CD4-positive, alpha-beta T cell (primary cell): ENCODE measurements at regions not wholly inside any gene's neighbourhood (a gene's known extent, or its start where the extent isn't known, plus 50 kb on each side); places are given as distances from the start of the nearest gene placed in this dataset.

Source experiments
- ATAC-seq: fragments of 200-7000 bp; cut with Tn5 transposase; one replicate; pipeline ENCODE4 v1.10.0; 2022; ENCODE audit warnings: mild to moderate bottlenecking; ENCODE audit not compliant: poor library complexity
- CTCF ChIA-PET: fragments of 350-600 bp; sonication (Branson Sonifier 250); formaldehyde crosslinking; loops from one replicate; lab custom pipeline; 2021; ENCODE audit warnings: antibody characterized with exemption, inconsistent platforms; lab: Charles Lee
- POLR2A ChIA-PET: fragments of 350-600 bp; sonication (Branson Sonifier 250); formaldehyde crosslinking; loops from one replicate; lab custom pipeline; 2021; ENCODE audit warnings: antibody characterized with exemption, inconsistent platforms; lab: Charles Lee
- DNase-seq, 14 experiments: peaks; one replicate each; pipeline ENCODE4 v3.0.0-alpha.2; 2013 to 2020; ENCODE audit warnings: mixed read lengths in 2 of 14
- H3K27ac ChIP-seq, 2 donors: one replicate each; pipeline versions ENCODE4 v1.5.1 to v1.7.0; 2013; ENCODE audit warnings: low read length in 2 of 2, low read depth in 1 of 2, mild to moderate bottlenecking in 1 of 2
- H3K27me3 ChIP-seq, 2 experiments: 1 replicate in 1 of 2; 2 replicates in 1 of 2; pipeline versions ENCODE4 v1.6.1 to v1.7.0; 2013; ENCODE audit warnings: low read length in 2 of 2, control low read depth in 1 of 2, mild to moderate bottlenecking in 1 of 2, moderate library complexity in 1 of 2; ENCODE audit not compliant: insufficient read depth in 2 of 2, control insufficient read depth in 1 of 2
- H3K36me3 ChIP-seq: one replicate; pipeline ENCODE4 v1.6.1; 2013; ENCODE audit warnings: low read length, control low read depth; ENCODE audit not compliant: insufficient read depth
- H3K4me1 ChIP-seq: one replicate; pipeline ENCODE4 v1.6.1; 2013; ENCODE audit warnings: low read length, control low read depth; ENCODE audit not compliant: insufficient read depth
- H3K4me3 ChIP-seq: one replicate; pipeline ENCODE4 v1.5.1; 2013; ENCODE audit warnings: mild to moderate bottlenecking, low read length, moderate library complexity
- H3K9me3 ChIP-seq, 2 experiments: 1 replicate in 1 of 2; 2 replicates in 1 of 2; pipeline versions ENCODE4 v1.6.1 to v1.7.0; 2013; ENCODE audit warnings: low read length in 2 of 2, mild to moderate bottlenecking in 2 of 2, control low read depth in 1 of 2, moderate library complexity in 1 of 2; ENCODE audit not compliant: control insufficient read depth in 1 of 2, insufficient read depth in 1 of 2
- H3K27ac Mint-ChIP-seq: one replicate; pipeline ENCODE4 v1.8.0; 2020; ENCODE audit warnings: mixed read lengths
- H3K27me3 Mint-ChIP-seq: one replicate; pipeline ENCODE4 v1.8.0; 2021; ENCODE audit warnings: mixed read lengths
- H3K36me3 Mint-ChIP-seq: one replicate; pipeline ENCODE4 v1.8.0; 2021; ENCODE audit warnings: low read depth, mixed read lengths
- H3K4me1 Mint-ChIP-seq: one replicate; pipeline ENCODE4 v1.8.0; 2021; ENCODE audit warnings: low read depth, mixed read lengths
- H3K4me3 Mint-ChIP-seq: one replicate; pipeline ENCODE4 v1.8.0; 2020; ENCODE audit warnings: mild to moderate bottlenecking, mixed read lengths
- H3K9me3 Mint-ChIP-seq: one replicate; pipeline ENCODE4 v1.8.0; 2020; ENCODE audit warnings: mixed read lengths
- intact Hi-C, 2 experiments: fragments of 100-400 bp; cut with DNase I in 1 of 2; cut with micrococcal nuclease in 1 of 2; formaldehyde crosslinking; loops; one replicate each; pipeline versions ENCODE4 v1.15.1 to v1.9.0; 2023 to 2025; cut with DNase I, micrococcal nuclease
- TF ChIP-seq, protein P1 (sequence below): fragments of 200-600 bp; IDR thresholded peaks from one replicate; pipeline ENCODE4 v1.8.0; 2022; ENCODE audit warnings: antibody characterized with exemption, mild to moderate bottlenecking

DNA sequence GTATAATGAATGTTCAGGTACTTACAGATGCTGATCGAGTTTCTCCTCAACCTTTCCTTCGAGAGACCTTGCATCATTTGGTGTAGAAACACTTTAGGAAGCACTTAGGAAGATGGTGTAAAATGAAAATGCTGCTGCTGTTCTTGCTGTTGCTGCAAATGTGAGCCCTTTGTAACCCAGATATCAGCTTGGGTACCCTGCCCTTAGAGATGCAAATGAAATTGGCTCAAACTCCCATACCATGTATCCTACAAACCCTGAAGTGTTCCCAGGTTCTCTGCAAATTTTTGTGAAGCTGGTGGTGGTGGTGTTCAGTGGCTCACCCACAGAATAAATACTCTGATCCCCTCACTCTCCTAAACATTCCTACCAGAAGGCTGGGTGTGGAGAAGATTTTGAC lies 130.8 kb downstream of the SLC25A47 start:
- no peak for DNase-seq
- Histone ChIP-seq H3K36me3 (no peaks in the 10 kb centered on the region), H3K4me1 (no peaks in the 10 kb centered on the region), H3K9me3 (no peaks in the 10 kb centered on the region), H3K27ac (no peak overlapping the region), H3K27me3 (no peaks in the 10 kb centered on the region), H3K4me3 (no peak overlapping the region)
- CTCF ChIA-PET, result no interaction called here
- H3K4me3 Mint-ChIP-seq, result no peak overlapping the region
- H3K4me1 Mint-ChIP-seq, result no peaks in the 10 kb centered on the region
- H3K27ac Mint-ChIP-seq, result no peak overlapping the region
- POLR2A ChIA-PET, result no interaction called here
- H3K36me3 Mint-ChIP-seq, result no peaks in the 10 kb centered on the region
- H3K9me3 Mint-ChIP-seq, result no peaks in the 10 kb centered on the region
- intact Hi-C loops, result no loop called here
- no peak for ATAC-seq
- H3K27me3 Mint-ChIP-seq, result no peaks in the 10 kb centered on the region
- TF ChIP-seq, protein P1, sequence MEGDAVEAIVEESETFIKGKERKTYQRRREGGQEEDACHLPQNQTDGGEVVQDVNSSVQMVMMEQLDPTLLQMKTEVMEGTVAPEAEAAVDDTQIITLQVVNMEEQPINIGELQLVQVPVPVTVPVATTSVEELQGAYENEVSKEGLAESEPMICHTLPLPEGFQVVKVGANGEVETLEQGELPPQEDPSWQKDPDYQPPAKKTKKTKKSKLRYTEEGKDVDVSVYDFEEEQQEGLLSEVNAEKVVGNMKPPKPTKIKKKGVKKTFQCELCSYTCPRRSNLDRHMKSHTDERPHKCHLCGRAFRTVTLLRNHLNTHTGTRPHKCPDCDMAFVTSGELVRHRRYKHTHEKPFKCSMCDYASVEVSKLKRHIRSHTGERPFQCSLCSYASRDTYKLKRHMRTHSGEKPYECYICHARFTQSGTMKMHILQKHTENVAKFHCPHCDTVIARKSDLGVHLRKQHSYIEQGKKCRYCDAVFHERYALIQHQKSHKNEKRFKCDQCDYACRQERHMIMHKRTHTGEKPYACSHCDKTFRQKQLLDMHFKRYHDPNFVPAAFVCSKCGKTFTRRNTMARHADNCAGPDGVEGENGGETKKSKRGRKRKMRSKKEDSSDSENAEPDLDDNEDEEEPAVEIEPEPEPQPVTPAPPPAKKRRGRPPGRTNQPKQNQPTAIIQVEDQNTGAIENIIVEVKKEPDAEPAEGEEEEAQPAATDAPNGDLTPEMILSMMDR, result no peak

DNA sequence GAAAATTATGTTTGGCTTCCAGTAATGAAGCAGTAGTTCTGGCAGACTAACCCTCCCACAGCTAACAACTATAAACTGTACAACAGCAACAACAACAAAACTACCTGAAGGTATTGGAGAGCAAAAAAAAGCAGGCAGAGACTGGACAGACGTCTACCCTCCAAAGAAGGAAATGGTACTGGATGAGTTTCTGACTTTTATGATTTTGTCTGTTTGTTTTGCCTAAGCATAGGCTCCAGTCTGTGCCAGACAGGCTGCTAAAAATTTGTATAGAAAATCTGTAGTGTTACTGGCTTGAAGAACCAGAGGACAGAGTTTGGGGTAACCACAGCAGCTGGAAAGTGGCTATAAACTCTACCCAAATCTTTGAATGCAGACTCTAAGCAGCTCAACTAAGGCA lies 131.3 kb downstream of the SLC25A47 start:
- Histone ChIP-seq H3K9me3 (no peaks in the 10 kb centered on the region), H3K27me3 (no peaks in the 10 kb centered on the region), H3K4me3 (no peak overlapping the region), H3K27ac (no peak overlapping the region), H3K36me3 (no peaks in the 10 kb centered on the region), H3K4me1 (no peaks in the 10 kb centered on the region)
- TF ChIP-seq, protein P1, result no peak
- Mint-ChIP-seq H3K27ac (no peak overlapping the region), H3K4me3 (no peak overlapping the region), H3K4me1 (no peaks in the 10 kb centered on the region), H3K9me3 (no peaks in the 10 kb centered on the region), H3K27me3 (no peaks in the 10 kb centered on the region), H3K36me3 (no peaks in the 10 kb centered on the region)
- DNase-seq (no peak), ATAC-seq (no peak)
- intact Hi-C loops, result no loop called here
- ChIA-PET CTCF (no interaction called here), POLR2A (no interaction called here)

DNA sequence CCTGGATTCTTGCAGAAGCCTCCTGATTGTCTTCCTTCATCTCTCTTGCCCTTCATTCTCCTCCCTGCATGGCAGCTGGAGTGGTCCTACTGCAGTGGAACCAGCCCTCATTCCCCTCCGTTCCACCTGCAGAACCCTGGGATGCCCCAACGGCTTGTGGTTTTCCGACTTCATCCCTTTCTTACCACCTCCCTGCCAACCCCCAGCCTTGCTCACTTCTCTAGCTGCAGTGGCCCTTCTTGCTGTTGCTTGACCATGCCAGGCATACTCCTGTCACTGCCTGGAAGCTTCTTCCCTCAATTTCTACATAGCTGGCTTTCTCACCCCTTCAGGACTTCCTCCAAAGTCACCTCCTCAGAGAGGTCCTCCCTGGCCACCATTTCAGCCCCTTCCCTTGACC lies 123.3 kb downstream of the BEGAIN start:
- Mint-ChIP-seq H3K27me3 (no peaks in the 10 kb centered on the region), H3K4me1 (no peaks in the 10 kb centered on the region), H3K27ac (no peak overlapping the region), H3K4me3 (no peak overlapping the region), H3K36me3 (no peaks in the 10 kb centered on the region), H3K9me3 (no peaks in the 10 kb centered on the region)
- intact Hi-C loops, result no loop called here
- H3K9me3 ChIP-seq, result no peaks in the 10 kb centered on the region
- DNase-seq, result no peak
- no peak overlapping the region for H3K27ac ChIP-seq
- TF ChIP-seq, protein P1, result no peak
- H3K4me1 ChIP-seq, result no peaks in the 10 kb centered on the region
- H3K27me3 ChIP-seq, result no peaks in the 10 kb centered on the region
- ChIA-PET CTCF (no interaction called here), POLR2A (no interaction called here)
- ATAC-seq, result no peak
- H3K4me3 ChIP-seq, result no peak overlapping the region
- no peaks in the 10 kb centered on the region for H3K36me3 ChIP-seq
